Kidney (tissue), 13 donors: ENCODE measurements at regions not wholly inside any gene's neighbourhood (a gene's known extent, or its start where the extent isn't known, plus 50 kb on each side); places are given as distances from the start of the nearest gene placed in this dataset.

Source experiments
- DNase-seq, 5 donors: peaks; one replicate each; pipeline ENCODE4 v3.0.0-alpha.2; 2013 to 2020
- FAIRE-seq: peaks from 2 replicates; lab custom pipeline; 2012; peaks lifted over from hg19 to GRCh38; lab: Jason Lieb, UNC
- H3K27ac ChIP-seq, 2 donors: one replicate each; pipeline ENCODE4 v1.7.0; 2013; ENCODE audit warnings: low read depth in 2 of 2, low read length in 2 of 2, inconsistent platforms in 1 of 2
- H3K27me3 ChIP-seq: one replicate; pipeline ENCODE4 v1.7.1; 2013; ENCODE audit warnings: low read length, inconsistent platforms; ENCODE audit not compliant: control insufficient read depth, insufficient read depth
- H3K36me3 ChIP-seq, 3 donors: one replicate each; pipeline versions ENCODE4 v1.7.0 to v1.7.1; 2013; ENCODE audit warnings: low read length in 3 of 3, control low read depth in 1 of 3, inconsistent platforms in 1 of 3; ENCODE audit not compliant: insufficient read depth in 3 of 3, control insufficient read depth in 2 of 3
- H3K4me1 ChIP-seq, 3 donors: one replicate each; pipeline versions ENCODE4 v1.7.0 to v1.7.1; 2013; ENCODE audit warnings: low read length in 3 of 3, inconsistent platforms in 1 of 3, low read depth in 1 of 3; ENCODE audit not compliant: control insufficient read depth in 2 of 3, insufficient read depth in 2 of 3
- H3K4me3 ChIP-seq, 3 donors: one replicate each; pipeline versions ENCODE4 v1.7.0 to v1.8.1; 2013; ENCODE audit warnings: low read length in 3 of 3, control low read depth in 1 of 3, inconsistent platforms in 1 of 3
- H3K9ac ChIP-seq, 3 donors: one replicate each; pipeline versions ENCODE4 v1.7.0 to v1.7.1; 2013; ENCODE audit warnings: low read length in 3 of 3, control low read depth in 1 of 3, inconsistent platforms in 1 of 3
- H3K9me3 ChIP-seq, 3 donors: one replicate each; pipeline versions ENCODE4 v1.7.0 to v1.7.1; 2013; ENCODE audit warnings: low read length in 3 of 3, control low read depth in 1 of 3, inconsistent platforms in 1 of 3; ENCODE audit not compliant: control insufficient read depth in 2 of 3, insufficient read depth in 1 of 3
- intact Hi-C: fragments of 100-400 bp; cut with DNase I; formaldehyde crosslinking; loops from one replicate; pipeline ENCODE4 v1.11.1; 2022
- TF ChIP-seq, protein P1 (sequence below): IDR thresholded peaks from 3 replicates; pipeline ENCODE4 v1.5.1; 2012; ENCODE audit warnings: mild to moderate bottlenecking, moderate library complexity, borderline replicate concordance; ENCODE audit not compliant: insufficient read depth; ENCODE audit errors: extremely low read depth
- donor health status: control.
- donor health status: control.
- donor health status: control.
- donor health status: control.
- donor health status: control.
- donor health status: DM: yes; HTN: yes; CAD: no.
- donor health status: Normal renal cell carcinoma (clear cell type).

DNA sequence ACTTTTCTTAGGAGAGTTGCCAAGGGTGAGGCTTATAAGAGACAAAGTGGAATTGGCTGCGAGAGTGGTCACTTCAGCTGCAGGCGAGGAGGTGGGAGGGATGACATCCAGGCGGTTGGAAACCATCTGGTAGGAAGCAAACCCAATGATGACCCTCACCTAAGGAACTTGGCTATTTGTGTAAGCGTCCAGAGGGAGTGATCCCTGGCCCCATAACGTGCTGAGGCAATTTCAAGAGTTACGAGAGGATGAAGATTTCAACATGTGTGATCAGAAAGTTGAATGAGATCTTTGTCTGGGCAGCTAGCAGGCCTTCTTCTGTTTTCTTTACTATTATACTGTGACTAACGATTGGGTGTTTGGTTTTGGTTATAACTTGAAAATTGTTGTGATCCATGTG, 102.7 kb upstream of the VANGL1 start:
- H3K4me1 ChIP-seq = no peaks in the 10 kb centered on the region
- H3K4me3 ChIP-seq = no peak overlapping the region
- no peak overlapping the region for H3K27ac ChIP-seq
- intact Hi-C loops = no loop called here
- H3K36me3 ChIP-seq = no peaks in the 10 kb centered on the region
- no peaks in the 10 kb centered on the region for H3K27me3 ChIP-seq
- H3K9ac ChIP-seq = no peak overlapping the region
- DNase-seq (peak in 2 of 5 donors; percentile 37 to 38), FAIRE-seq (no peak)
- TF ChIP-seq, protein P1, sequence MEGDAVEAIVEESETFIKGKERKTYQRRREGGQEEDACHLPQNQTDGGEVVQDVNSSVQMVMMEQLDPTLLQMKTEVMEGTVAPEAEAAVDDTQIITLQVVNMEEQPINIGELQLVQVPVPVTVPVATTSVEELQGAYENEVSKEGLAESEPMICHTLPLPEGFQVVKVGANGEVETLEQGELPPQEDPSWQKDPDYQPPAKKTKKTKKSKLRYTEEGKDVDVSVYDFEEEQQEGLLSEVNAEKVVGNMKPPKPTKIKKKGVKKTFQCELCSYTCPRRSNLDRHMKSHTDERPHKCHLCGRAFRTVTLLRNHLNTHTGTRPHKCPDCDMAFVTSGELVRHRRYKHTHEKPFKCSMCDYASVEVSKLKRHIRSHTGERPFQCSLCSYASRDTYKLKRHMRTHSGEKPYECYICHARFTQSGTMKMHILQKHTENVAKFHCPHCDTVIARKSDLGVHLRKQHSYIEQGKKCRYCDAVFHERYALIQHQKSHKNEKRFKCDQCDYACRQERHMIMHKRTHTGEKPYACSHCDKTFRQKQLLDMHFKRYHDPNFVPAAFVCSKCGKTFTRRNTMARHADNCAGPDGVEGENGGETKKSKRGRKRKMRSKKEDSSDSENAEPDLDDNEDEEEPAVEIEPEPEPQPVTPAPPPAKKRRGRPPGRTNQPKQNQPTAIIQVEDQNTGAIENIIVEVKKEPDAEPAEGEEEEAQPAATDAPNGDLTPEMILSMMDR = no peak
- H3K9me3 ChIP-seq = no peaks in the 10 kb centered on the region

DNA sequence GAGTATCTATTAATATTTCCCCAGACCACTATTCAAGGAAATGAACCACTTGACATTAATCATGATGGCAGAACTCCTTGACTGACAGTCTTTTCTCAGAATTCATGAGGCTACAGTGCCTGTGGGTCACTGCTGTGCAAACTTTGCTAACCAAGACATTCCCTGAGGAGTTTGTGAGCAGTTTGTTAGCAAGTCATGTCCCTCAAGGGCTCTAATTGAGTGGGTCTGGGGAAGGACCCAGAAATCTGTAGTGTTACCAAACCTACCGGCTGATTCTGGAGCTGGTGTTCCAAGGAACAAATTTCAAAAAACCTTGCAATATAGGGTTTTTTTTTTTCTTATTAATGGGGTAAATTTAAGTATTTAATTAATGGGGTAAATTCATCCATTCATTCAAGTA, 103.2 kb upstream of the VANGL1 start:
- Histone ChIP-seq H3K27ac (no peak overlapping the region), H3K36me3 (no peaks in the 10 kb centered on the region), H3K9me3 (no peaks in the 10 kb centered on the region), H3K4me1 (peaks cover 0 to 3% (median 0%) of the 10 kb centered on the region in 3 donors), H3K27me3 (no peaks in the 10 kb centered on the region), H3K4me3 (no peak overlapping the region), H3K9ac (no peak overlapping the region)
- DNase-seq (peak in 1 of 5 donors; percentile 29), FAIRE-seq (no peak)
- TF ChIP-seq, protein P1 = no peak
- intact Hi-C loops = no loop called here

DNA sequence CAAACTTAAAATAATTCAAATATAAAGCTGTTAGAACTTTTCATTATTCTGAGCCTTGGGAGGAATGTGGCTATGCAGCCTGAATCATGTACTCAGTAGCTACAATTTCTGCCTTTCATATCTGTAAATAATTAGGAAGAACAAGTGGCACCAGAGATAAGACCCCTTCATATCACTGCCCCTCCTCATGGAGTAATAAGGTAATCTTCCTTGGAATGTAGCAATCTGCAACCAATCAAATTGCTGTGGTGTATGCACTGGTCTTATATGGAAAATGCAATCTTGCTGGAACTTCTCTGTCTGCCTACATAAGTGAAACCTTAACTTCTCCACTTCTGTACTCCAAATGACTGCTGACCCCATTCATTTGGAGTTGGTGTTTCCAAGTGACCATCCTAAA, 104.4 kb upstream of the VANGL1 start:
- DNase-seq (no peak), FAIRE-seq (no peak)
- Histone ChIP-seq H3K4me1 (peaks cover 0 to 6% (median 0%) of the 10 kb centered on the region in 3 donors), H3K27ac (no peak overlapping the region), H3K27me3 (no peaks in the 10 kb centered on the region), H3K36me3 (no peaks in the 10 kb centered on the region), H3K9ac (no peak overlapping the region), H3K4me3 (no peak overlapping the region), H3K9me3 (no peaks in the 10 kb centered on the region)
- TF ChIP-seq, protein P1 = no peak
- intact Hi-C loops = no loop called here

DNA sequence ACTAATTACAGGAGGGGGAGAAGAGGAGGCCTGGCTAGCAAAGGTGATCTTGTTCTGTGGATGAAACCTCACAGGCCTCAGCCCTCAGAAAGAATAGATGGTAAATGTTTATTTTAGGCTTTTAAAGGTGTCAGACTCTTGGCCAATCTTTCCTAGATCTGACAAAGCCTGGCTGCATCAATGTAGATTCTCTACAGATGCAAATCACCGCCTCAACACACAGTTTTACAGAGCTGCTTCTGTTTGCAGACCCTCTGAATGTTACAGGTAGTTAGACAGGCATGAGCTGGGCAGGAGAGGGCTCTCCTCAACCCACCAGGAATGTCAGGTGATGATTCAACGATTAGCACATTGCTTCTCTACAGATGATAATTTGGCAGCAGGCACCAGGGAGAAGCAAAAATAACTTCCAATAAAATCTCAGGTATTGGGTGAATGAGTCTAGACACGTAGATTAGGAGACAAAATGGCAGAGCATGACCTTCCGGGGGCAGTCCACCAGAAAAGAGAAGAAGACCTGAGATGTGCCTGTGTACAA, 105.4 kb upstream of the VANGL1 start:
- H3K27me3 ChIP-seq = no peaks in the 10 kb centered on the region
- no peaks in the 10 kb centered on the region for H3K36me3 ChIP-seq
- TF ChIP-seq, protein P1 = no peak
- DNase-seq (no peak), FAIRE-seq (no peak)
- H3K4me1 ChIP-seq = peaks cover 0 to 14% (median 0%) of the 10 kb centered on the region in 3 donors
- intact Hi-C loops = no loop called here
- H3K27ac ChIP-seq = no peak overlapping the region
- no peak overlapping the region for H3K9ac ChIP-seq
- H3K4me3 ChIP-seq = no peak overlapping the region
- H3K9me3 ChIP-seq = no peaks in the 10 kb centered on the region
